Gastroesophageal sphincter (tissue), 3 donors: ENCODE measurements at regions not wholly inside any gene's neighbourhood (a gene's known extent, or its start where the extent isn't known, plus 50 kb on each side); places are given as distances from the start of the nearest gene placed in this dataset.

Source experiments
- EP300 ChIP-seq: sonication (generic); formaldehyde crosslinking; IDR thresholded peaks from one replicate; pipeline ENCODE4 v1.6.1; 2017; ENCODE audit warnings: antibody characterized with exemption, mild to moderate bottlenecking
- POLR2A ChIP-seq, 2 donors: fragments of 450-650 bp; IDR thresholded peaks; one replicate each; pipeline ENCODE4 v1.6.1; 2017; ENCODE audit warnings: antibody characterized with exemption in 2 of 2, mild to moderate bottlenecking in 2 of 2, moderate library complexity in 1 of 2
- POLR2AphosphoS5 ChIP-seq: sonication (generic); formaldehyde crosslinking; IDR thresholded peaks from one replicate; pipeline ENCODE4 v1.6.1; 2017; ENCODE audit warnings: antibody characterized with exemption
- TF ChIP-seq, protein P1 (sequence below), 4 experiments: fragments of 200-600 bp in 2 of 4; fragments of 450-650 bp in 2 of 4; sonication (generic) in 1 of 4; IDR thresholded peaks; one replicate each; pipeline ENCODE4 v1.5.1; 2017 to 2019; ENCODE audit warnings: antibody characterized with exemption in 4 of 4, mild to moderate bottlenecking in 2 of 4, moderate library complexity in 2 of 4

DNA sequence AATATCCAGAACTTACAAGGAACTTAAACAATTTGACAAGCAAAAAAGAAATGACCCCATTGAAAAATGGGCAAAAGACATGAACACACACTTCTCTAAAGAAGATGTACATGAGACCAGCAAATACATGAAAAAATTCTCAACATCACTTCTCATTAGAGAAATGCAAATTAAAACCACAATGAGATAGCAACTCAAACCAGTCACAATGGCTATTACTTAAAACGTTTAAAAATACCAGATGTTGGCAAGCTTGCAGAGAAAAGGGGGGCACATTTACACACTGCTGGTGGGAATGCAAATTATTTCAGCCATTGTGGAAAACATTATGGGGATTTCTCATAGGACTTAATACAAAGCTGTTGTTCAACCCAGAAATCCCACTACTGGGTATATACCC is 1634.0 kb downstream of the NCAM2 start:
- TF ChIP-seq, protein P1, sequence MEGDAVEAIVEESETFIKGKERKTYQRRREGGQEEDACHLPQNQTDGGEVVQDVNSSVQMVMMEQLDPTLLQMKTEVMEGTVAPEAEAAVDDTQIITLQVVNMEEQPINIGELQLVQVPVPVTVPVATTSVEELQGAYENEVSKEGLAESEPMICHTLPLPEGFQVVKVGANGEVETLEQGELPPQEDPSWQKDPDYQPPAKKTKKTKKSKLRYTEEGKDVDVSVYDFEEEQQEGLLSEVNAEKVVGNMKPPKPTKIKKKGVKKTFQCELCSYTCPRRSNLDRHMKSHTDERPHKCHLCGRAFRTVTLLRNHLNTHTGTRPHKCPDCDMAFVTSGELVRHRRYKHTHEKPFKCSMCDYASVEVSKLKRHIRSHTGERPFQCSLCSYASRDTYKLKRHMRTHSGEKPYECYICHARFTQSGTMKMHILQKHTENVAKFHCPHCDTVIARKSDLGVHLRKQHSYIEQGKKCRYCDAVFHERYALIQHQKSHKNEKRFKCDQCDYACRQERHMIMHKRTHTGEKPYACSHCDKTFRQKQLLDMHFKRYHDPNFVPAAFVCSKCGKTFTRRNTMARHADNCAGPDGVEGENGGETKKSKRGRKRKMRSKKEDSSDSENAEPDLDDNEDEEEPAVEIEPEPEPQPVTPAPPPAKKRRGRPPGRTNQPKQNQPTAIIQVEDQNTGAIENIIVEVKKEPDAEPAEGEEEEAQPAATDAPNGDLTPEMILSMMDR (IDR thresholded peaks at IDR 0.05), result no peak
- TF ChIP-seq POLR2AphosphoS5 (no peak), POLR2A (IDR thresholded peaks at IDR 0.05) (no peak), EP300 (no peak)
